HG03159 (cell line): ENCODE measurements at regions not wholly inside any gene's neighbourhood (a gene's known extent, or its start where the extent isn't known, plus 50 kb on each side); places are given as distances from the start of the nearest gene placed in this dataset.

Experiments used
- ATAC-seq: cut with Tn5 transposase; IDR thresholded peaks from one replicate; pipeline ENCODE4 v1.9.1; 2021; ENCODE audit warnings: mild to moderate bottlenecking, moderate library complexity; ENCODE audit not compliant: unreplicated experiment

GRCh38 chrX:40457406-40457805 is 123.4 kb upstream of the ATP6AP2 start:
- no peak for ATAC-seq

GRCh38 chrX:40452031-40452430 is 128.7 kb upstream of the ATP6AP2 start:
- ATAC-seq: no peak

DNA sequence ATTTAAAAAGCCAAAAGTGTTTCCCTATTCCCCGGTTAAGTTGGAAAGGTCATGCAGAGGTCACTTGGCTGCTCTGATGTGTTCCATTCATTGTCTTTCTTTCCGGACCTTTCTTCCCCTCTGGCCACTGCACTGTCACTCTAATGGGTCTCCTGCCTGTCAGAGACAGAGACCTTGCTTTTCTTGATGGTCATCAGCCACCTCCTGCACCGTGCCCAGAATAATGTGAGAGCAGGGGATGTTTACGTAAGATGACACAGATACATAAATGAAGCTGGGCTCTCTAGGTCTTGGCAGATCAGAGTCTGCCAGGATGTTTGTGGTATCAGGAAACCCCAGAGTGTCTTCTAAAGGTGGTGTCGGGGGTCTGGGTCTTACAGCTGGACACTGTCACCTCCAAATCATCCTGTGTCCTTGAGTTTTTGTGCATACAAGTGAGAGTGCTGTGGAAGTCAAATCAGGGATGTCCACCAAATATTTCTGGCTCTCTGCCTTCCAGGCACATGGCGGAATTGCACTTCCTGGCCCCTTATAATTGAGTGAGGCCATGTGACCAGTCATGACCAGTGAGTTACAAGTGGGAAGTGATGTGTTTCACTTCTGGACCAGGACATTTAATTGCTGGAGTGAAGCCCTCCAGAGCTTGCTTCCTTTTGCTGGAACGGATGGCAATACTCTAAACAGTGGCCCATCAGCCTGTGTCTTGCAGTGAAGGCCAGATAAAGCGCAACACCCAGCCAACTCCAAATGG is 130.6 kb upstream of the ATP6AP2 start:
- ATAC-seq: no peak

DNA sequence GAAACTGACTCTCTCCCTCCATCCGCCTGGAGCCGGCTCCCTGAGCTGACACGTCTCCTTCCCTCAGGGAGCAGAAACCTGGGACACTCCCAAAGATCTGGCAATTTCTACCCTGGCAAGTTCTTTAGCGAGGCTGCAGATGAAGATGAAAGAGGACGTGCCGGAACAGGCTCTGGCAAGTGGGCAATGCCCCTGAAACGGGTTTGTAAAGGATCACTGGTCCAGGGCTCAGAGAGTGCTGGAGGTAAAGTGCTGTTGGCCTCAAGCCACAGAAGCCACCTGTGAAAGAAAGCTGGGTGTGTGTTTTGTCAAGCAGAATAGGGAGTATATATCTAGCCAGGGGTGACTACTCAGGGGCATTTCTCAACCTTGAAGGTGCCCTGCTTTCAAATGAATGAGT is 131.4 kb upstream of the ATP6AP2 start:
- no peak for ATAC-seq

GRCh38 chrX:40448793-40449192 is 132.0 kb upstream of the ATP6AP2 start:
- no peak for ATAC-seq

DNA sequence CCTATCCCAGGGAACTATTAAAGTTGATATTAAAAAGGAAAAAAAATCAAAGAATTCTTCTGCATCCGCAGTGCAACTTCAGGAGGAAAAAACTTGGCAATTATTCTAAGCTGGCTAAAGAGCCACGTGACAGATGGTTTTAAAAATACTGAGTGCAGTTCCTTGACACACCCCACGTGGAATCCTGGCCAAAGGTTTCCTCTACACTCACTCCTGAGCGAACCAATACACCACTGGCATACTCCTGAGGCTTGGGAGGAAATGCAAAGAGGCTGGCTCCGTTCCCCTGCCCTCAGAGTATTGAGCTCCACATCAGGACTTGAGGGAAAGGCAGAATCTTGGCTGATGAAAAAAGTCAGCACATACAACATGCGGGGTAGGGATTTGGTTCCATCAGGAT is 133.8 kb upstream of the ATP6AP2 start:
- ATAC-seq: no peak

DNA sequence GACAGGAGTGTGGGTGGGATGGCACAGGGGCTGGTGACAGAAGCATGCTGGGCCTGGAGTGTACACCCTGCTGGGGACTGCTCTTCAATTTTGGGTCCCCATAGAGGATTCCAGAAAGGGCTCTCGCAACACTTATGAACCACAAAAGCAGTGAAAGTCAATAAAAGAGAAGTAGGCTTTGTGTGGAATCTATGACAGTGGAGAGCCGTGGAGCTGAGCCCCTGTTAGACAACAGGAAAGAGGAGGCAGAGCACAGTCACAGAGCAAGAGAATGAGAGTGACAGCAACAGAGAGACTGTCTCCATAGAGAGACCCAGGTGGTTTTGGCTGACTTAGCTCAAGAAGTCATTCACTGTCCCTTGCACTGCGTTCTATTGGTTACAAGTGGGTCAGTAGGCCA is 135.1 kb upstream of the ATP6AP2 start:
- no peak for ATAC-seq

DNA sequence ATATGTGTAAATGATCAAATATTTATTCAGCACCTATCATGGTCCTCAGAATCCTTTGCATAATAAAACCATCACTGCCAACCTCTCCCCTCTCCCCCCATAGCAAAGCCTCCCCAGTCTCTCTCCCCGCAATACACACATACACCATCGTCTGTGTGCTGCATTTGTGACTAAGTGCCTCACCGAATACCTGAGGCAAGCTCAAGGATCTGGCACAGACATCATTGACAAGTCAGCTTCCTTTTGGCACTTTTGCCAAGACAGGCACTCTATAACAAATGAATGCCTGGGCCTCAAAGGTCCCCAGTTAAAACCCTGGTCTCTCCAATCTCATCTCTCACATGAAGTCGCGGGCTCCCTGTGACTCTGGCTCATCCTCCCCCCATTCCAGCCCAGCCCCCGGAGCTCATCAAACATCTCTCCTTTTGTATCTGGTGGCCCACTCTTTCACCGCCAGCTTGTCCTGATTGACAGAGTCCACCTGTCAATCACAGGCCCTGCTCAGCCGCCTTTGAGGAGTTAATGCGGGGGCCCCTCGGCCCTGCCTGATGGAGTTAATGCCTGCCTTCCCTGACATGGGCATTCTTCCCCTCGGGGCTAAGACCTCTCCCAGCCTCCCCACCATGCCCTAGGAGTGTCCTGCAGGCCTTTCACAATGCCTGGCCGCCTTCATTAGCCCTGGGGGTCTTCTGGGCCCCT is 135.8 kb upstream of the ATP6AP2 start:
- ATAC-seq: no peak

DNA sequence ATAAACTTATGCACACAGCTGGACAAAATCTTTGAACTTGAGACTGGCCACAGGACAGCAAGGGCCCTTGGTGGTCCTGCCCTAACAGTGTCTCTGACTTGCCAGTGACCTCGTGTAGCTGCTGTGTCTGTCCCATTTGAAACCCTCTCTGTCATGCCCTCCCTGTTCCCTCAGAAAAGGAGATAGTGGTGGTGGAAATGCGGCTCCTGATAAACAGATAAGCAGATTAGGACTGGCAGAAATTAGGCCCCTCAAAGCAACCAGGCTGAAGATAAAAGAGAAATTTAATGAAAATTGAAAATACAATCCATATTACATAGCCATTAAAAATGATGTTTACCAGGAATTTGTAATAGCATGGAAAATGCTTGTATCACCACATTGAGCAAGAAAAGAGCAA is 136.6 kb upstream of the ATP6AP2 start:
- no peak for ATAC-seq

DNA sequence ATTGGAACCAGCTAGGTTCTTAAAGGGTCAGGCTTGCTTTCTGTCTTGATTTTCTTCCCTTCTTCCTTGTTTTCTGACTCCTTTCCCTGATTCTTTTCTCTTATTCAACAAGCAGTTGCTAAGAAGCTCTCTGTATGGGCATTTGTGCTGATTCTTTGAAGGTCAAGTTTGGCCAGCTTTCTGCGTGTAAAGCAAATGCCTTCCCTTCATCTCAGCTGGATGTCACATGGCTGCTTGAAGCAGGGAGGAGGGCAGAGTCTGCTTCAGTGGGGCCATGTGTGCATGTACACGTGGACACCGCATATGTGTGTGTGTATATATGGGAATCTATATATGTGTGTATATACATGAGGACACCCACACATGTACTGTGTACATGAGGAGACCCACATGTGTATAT is 139.9 kb upstream of the ATP6AP2 start:
- no peak for ATAC-seq

DNA sequence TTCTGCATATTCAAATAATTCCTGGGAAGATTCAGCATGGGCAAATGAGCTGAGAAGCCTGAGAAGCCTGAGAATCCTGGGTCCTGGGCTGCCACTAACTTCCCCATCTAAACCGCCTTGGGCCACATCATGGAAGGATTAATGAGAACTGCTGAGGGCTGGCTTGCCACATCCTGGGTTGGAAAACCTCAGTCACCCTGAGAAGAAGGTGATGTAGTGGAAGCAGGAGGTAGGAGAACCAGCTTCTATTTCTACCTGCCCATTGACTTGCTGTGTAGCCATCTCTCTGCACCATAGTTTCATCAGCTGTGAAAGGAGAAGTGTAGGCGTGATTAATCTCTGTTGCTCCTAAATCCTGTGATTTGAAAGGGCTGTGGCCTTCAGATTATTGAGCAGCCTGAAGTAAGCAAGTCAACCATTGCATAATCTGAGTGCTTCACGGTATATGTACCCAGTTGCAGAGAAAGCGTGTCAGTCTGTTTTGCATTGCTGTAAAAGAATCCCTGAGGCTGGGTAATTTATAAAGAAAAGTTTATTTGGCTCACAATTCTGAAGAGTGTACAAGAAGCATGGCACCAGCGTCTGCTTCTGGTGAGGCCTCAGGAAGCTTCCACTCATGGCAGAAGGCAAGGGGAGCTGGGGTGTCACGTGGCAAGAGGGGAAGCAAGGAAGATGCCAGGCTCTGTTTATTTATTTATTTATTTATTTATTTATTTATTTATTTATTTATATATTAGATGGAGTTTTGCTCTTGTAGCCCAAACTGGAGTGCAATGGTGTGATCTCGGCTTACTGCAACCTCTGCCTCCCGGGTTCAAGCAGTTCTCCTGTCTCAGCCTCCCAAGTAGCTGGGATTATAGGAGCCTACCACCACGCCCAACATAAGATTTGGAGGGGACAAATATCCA is 140.9 kb upstream of the ATP6AP2 start:
- ATAC-seq: no peak

GRCh38 chrX:40437348-40437747 is 143.4 kb upstream of the ATP6AP2 start:
- no peak for ATAC-seq

GRCh38 chrX:40434947-40435346 is 145.8 kb upstream of the ATP6AP2 start:
- ATAC-seq: no peak

- no peak for ATAC-seq
Observed at GRCh38 chrX:40434443-40434842, 146.3 kb upstream of the ATP6AP2 start.

DNA sequence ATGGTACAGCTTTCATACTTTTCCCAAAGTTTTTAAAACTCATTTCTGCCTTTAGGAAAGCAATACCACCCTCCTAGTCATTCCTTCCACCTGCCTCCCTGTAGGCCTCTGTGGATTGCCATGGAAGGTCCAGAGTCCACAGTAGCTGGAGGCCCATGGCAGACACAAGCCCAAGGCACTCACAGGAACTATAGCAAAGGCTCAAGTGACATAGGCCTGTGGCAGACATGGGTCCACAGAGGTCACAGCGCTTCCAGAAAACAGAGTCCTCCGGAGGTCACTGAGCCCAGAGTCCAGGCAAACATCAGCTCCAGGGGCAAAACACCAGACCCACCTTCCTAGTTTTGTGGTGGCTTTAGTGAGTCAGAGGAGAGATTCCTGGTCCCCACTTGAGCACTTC is 147.6 kb upstream of the ATP6AP2 start:
- no peak for ATAC-seq

DNA sequence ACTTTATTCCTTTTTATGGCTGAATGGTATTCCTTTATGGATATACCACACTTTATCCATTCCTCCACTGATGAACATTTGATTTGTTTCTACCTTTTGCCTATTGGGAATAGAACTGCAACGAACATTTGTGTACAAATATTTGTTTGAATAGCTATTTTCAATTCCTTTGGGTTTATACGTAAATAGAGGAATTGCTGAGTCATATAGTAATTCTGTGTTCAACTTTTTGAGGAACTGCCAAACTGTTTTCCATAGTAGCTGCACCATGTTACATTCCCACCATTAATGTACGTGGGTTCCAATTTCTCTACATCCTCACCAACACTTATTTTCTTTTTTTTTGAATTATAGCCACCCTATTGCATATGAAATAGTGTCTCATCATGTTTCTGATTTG is 156.5 kb upstream of the ATP6AP2 start:
- no peak for ATAC-seq

GRCh38 chrX:40423299-40423698 is 157.5 kb upstream of the ATP6AP2 start:
- no peak for ATAC-seq

GRCh38 chrX:40422021-40422420 is 158.7 kb upstream of the ATP6AP2 start:
- no peak for ATAC-seq

GRCh38 chrX:40420899-40421729 is 159.7 kb upstream of the ATP6AP2 start:
- no peak for ATAC-seq

- no peak for ATAC-seq
Observed at GRCh38 chrX:40418813-40419195, 162.0 kb upstream of the ATP6AP2 start.
